CD4-positive, CD25-positive, alpha-beta regulatory T cell (primary cell): ENCODE measurements at regions not wholly inside any gene's neighbourhood (a gene's known extent, or its start where the extent isn't known, plus 50 kb on each side); places are given as distances from the start of the nearest gene placed in this dataset.
"Not testable (repeated sequence)": the region's sequence is repeated elsewhere in the genome, so short reads cannot be mapped to it uniquely, and the experiment has no call there.

Experiments used
- ATAC-seq, 2 donors: fragments of 150-1000 bp; cut with Tn5 transposase; one replicate each; pipeline ENCODE4 v1.10.0; 2021; ENCODE audit warnings: low read depth in 2 of 2, moderate number of reproducible peaks in 2 of 2, moderate library complexity in 1 of 2
- DNase-seq, 3 donors: peaks; one replicate each; pipeline versions ENCODE4 v3.0.0 to v3.0.0-alpha.2; 2012 to 2022; ENCODE audit warnings: mixed read lengths in 1 of 3
- H3K27ac ChIP-seq: one replicate; pipeline ENCODE4 v1.7.0; 2013; ENCODE audit warnings: mild to moderate bottlenecking, low read length; ENCODE audit not compliant: insufficient read depth, poor library complexity, severe bottlenecking
- H3K27me3 ChIP-seq: one replicate; pipeline ENCODE4 v1.7.0; 2013; ENCODE audit warnings: low read length; ENCODE audit not compliant: control insufficient read depth, insufficient read depth
- H3K36me3 ChIP-seq: one replicate; pipeline ENCODE4 v1.7.0; 2013; ENCODE audit warnings: mild to moderate bottlenecking, low read length, moderate library complexity; ENCODE audit not compliant: control insufficient read depth, insufficient read depth
- H3K4me1 ChIP-seq: 2 replicates; pipeline ENCODE4 v1.7.0; 2013; ENCODE audit warnings: mild to moderate bottlenecking, low read length; ENCODE audit not compliant: insufficient read depth, control insufficient read depth, poor library complexity, severe bottlenecking
- H3K4me3 ChIP-seq: one replicate; pipeline ENCODE4 v1.7.0; 2013; ENCODE audit warnings: low read depth, mild to moderate bottlenecking, low read length, moderate library complexity
- H3K9me3 ChIP-seq, 2 experiments: 1 replicate in 1 of 2; 2 replicates in 1 of 2; pipeline ENCODE4 v1.7.0; 2013; ENCODE audit warnings: low read length in 2 of 2, mild to moderate bottlenecking in 1 of 2, moderate library complexity in 1 of 2; ENCODE audit not compliant: control insufficient read depth in 2 of 2
- H3K27ac Mint-ChIP-seq, 3 donors: one replicate each; pipeline ENCODE4 v1.8.0; 2020 to 2022; ENCODE audit warnings: mild to moderate bottlenecking in 3 of 3, mixed read lengths in 3 of 3, moderate library complexity in 2 of 3
- H3K27me3 Mint-ChIP-seq: one replicate; pipeline ENCODE4 v1.8.0; 2022; ENCODE audit warnings: mild to moderate bottlenecking, mixed read lengths
- H3K36me3 Mint-ChIP-seq: one replicate; pipeline ENCODE4 v1.8.0; 2020; ENCODE audit warnings: mixed read lengths
- H3K4me1 Mint-ChIP-seq, 4 donors: one replicate each; pipeline ENCODE4 v1.8.0; 2020 to 2022; ENCODE audit warnings: mixed read lengths in 4 of 4, mild to moderate bottlenecking in 1 of 4
- H3K4me3 Mint-ChIP-seq, 4 donors: one replicate each; pipeline ENCODE4 v1.8.0; 2020 to 2022; ENCODE audit warnings: mild to moderate bottlenecking in 4 of 4, mixed read lengths in 4 of 4, moderate library complexity in 3 of 4
- H3K9me3 Mint-ChIP-seq, 7 donors: one replicate each; pipeline ENCODE4 v1.8.0; 2020 to 2022; ENCODE audit warnings: mixed read lengths in 7 of 7, mild to moderate bottlenecking in 3 of 7, moderate library complexity in 2 of 7

DNA sequence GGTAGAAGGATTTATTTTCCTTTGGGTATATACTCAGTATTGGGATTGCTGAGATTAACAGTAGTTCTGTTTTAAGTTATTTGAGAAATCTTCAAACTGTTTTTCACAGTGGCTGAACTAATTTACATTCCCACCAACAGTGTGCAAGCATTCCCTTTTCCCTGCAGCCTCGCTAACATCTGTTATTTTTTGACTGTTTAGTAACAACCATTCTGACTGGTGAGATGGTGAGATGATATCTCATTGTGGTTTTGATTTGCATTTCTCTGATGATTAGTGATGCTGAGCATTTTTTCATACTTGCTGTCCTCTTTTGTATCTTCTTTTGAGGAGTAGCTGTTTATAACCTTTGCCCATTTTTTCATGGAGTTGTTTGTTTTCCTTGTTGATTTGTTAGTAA, 457.8 kb downstream of the TRAM1L1 start:
- DNase-seq: no peak
- no peak overlapping the region for H3K4me3 ChIP-seq
- H3K9me3 ChIP-seq: no peaks in the 10 kb centered on the region
- H3K27me3 Mint-ChIP-seq: no peaks in the 10 kb centered on the region
- no peaks in the 10 kb centered on the region for H3K4me1 Mint-ChIP-seq
- no peaks in the 10 kb centered on the region for H3K36me3 ChIP-seq
- H3K27me3 ChIP-seq: no peaks in the 10 kb centered on the region
- no peak overlapping the region for H3K27ac ChIP-seq
- H3K4me1 ChIP-seq: no peaks in the 10 kb centered on the region
- H3K27ac Mint-ChIP-seq: no peak overlapping the region
- H3K4me3 Mint-ChIP-seq: no peak overlapping the region
- ATAC-seq: no peak
- H3K36me3 Mint-ChIP-seq: no peaks in the 10 kb centered on the region
- peaks cover 0 to 5% (median 2%) of the 10 kb centered on the region in 7 donors for H3K9me3 Mint-ChIP-seq

DNA sequence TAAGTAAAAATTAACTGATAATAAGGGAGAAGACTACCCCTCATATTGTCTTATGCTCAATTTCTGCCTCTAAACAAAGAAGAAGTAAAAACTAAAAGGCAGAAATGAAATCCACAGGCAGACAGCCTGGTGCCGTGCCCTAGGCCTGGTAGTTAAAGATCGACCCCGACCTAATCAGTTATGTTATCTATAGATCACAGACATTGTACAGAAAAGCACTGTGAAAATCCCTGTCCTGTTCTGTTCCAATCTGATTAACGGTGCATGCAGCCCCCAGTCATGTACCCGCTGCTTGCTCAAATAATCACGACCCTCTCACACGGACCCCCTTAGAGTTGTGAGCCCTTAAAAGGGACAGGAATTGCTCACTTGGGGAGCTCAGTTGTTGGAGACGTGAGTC, 465.9 kb downstream of the TRAM1L1 start:
- H3K27ac ChIP-seq, H3K4me3 Mint-ChIP-seq, H3K4me3 ChIP-seq, H3K36me3 Mint-ChIP-seq, H3K4me1 Mint-ChIP-seq, H3K9me3 Mint-ChIP-seq, H3K4me1 ChIP-seq, H3K27me3 Mint-ChIP-seq, H3K36me3 ChIP-seq, DNase-seq, ATAC-seq, H3K27me3 ChIP-seq, H3K27ac Mint-ChIP-seq, H3K9me3 ChIP-seq: not testable (repeated sequence)

DNA sequence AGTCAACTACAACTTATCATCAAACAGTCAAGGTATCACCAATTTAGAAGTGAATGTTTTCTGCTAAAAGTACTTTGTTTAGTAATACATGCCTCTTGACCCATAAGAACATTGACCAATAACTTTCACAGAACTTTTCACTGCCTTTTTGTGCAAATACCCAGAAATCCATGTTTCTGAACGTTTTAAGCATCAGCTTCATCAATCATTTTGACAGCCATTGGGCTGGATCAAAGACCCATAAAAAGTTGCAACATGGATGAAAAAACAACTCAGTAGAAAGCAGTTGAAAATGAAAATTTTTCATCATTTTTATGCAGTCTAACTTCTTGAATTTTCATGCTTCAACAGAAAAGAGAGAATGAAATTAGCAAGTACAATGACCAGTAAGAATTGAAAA, 466.7 kb downstream of the TRAM1L1 start:
- Histone ChIP-seq H3K27me3 (no peaks in the 10 kb centered on the region), H3K36me3 (no peaks in the 10 kb centered on the region), H3K4me3 (no peak overlapping the region), H3K27ac (no peak overlapping the region), H3K9me3 (no peaks in the 10 kb centered on the region), H3K4me1 (no peaks in the 10 kb centered on the region)
- H3K9me3 Mint-ChIP-seq: peaks cover 0 to 3% (median 2%) of the 10 kb centered on the region in 7 donors
- no peaks in the 10 kb centered on the region for H3K27me3 Mint-ChIP-seq
- no peaks in the 10 kb centered on the region for H3K4me1 Mint-ChIP-seq
- no peaks in the 10 kb centered on the region for H3K36me3 Mint-ChIP-seq
- no peak overlapping the region for H3K27ac Mint-ChIP-seq
- no peak for ATAC-seq
- no peak overlapping the region for H3K4me3 Mint-ChIP-seq
- DNase-seq: no peak

DNA sequence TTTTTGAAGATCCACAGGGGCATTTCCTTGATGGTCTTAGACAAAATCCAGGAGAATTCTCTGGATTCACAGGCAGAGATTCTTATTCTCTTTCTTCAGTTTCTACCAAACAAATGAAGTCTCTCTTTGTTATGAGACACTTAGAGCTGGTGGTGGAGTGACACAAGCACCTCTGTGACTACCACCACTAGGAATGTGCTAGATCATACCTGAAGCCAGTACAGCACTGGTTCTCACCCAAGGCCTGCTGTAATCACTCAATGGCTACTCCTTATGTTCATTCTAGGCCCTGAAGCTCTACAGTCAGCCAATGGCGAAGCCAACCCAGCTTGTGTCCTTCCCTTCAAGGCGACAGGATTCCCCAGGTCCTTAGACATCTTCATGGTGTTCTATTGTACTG, 482.3 kb downstream of the TRAM1L1 start:
- DNase-seq (no peak), ATAC-seq (no peak)
- no peaks in the 10 kb centered on the region for H3K4me1 ChIP-seq
- Mint-ChIP-seq H3K4me1 (no peaks in the 10 kb centered on the region), H3K27me3 (no peaks in the 10 kb centered on the region), H3K4me3 (no peak overlapping the region), H3K27ac (no peak overlapping the region), H3K36me3 (no peaks in the 10 kb centered on the region), H3K9me3 (peaks cover 0 to 8% (median 3%) of the 10 kb centered on the region in 7 donors)
- no peaks in the 10 kb centered on the region for H3K36me3 ChIP-seq
- H3K27me3 ChIP-seq: no peaks in the 10 kb centered on the region
- no peak overlapping the region for H3K4me3 ChIP-seq
- no peak overlapping the region for H3K27ac ChIP-seq
- peaks cover 4 to 5% of the 10 kb centered on the region in 2 experiments for H3K9me3 ChIP-seq

DNA sequence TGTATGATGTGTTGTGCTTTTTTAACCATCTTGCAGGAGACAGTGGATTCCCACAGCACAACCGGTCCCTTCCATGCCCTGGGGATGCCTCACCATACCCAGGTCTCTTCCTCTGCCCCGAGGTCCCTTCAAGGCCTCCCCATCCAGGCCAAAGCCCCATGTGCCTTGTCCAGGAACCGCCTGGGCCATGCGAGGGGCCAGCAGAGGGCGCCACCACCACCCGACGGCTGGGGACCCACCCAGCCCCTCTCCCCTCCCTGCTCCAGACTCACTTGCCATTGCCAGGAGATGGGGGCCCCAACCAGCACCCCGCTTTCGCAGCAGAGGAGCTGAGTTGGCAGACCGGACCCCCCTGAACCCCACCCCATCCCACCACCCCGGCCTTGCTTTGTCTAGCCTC, 485.5 kb downstream of the TRAM1L1 start:
- Histone ChIP-seq H3K36me3 (no peaks in the 10 kb centered on the region), H3K27me3 (no peaks in the 10 kb centered on the region), H3K4me3 (no peak overlapping the region), H3K4me1 (no peaks in the 10 kb centered on the region), H3K27ac (no peak overlapping the region), H3K9me3 (peaks cover 4% of the 10 kb centered on the region in 2 experiments)
- H3K36me3 Mint-ChIP-seq: no peaks in the 10 kb centered on the region
- H3K27ac Mint-ChIP-seq: no peak overlapping the region
- no peaks in the 10 kb centered on the region for H3K4me1 Mint-ChIP-seq
- no peak overlapping the region for H3K4me3 Mint-ChIP-seq
- no peaks in the 10 kb centered on the region for H3K27me3 Mint-ChIP-seq
- no peak for ATAC-seq
- no peak for DNase-seq
- peaks cover 0 to 8% (median 4%) of the 10 kb centered on the region in 7 donors for H3K9me3 Mint-ChIP-seq

DNA sequence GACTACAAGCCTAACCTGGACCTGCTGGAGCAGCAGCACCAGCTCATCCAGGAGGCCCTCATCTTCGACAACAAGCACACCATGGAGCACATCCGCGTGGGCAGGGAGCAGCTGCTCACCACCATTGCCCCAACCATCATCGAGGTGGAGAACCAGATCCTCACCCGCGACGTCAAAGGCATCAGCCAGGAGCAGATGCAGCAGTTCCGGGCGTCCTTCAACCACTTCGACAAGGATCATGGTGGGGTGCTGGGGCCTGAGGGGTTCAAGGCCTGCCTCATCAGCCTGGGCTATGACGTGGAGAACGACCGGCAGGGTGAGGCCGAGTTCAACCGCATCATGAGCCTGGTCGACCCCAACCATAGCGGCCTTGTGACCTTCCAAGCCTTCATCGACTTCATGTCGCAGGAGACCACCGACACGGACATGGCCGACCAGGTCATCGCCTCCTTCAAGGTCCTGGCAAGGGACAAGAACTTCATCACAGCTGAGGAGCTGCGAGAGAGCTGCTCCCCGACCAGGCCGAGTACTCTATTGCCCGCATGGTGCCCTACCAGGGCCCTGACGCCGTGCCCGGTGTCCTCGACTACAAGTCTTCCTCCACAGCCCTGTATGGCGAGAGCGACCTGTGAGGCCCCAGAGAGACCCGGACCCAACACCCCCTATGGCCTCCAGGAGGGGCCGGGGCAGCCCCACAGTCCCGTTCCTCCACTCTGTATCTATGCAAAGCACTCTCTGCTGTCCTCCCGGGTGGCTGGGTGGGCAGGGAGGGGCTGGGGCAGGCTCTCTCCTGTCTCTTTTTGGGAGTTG, 486.2 kb downstream of the TRAM1L1 start:
- peaks cover 0 to 5% (median 0%) of the 10 kb centered on the region in 7 donors for H3K9me3 Mint-ChIP-seq
- Histone ChIP-seq H3K27me3 (no peaks in the 10 kb centered on the region), H3K27ac (no peak overlapping the region), H3K36me3 (no peaks in the 10 kb centered on the region), H3K9me3 (peaks cover 3 to 4% of the 10 kb centered on the region in 2 experiments), H3K4me3 (no peak overlapping the region), H3K4me1 (no peaks in the 10 kb centered on the region)
- H3K4me3 Mint-ChIP-seq: no peak overlapping the region
- no peak for ATAC-seq
- H3K4me1 Mint-ChIP-seq: no peaks in the 10 kb centered on the region
- no peak for DNase-seq
- peak overlapping the region in 1 of 3 donors; percentile 50 for H3K27ac Mint-ChIP-seq
- H3K27me3 Mint-ChIP-seq: no peaks in the 10 kb centered on the region
- H3K36me3 Mint-ChIP-seq: no peaks in the 10 kb centered on the region

DNA sequence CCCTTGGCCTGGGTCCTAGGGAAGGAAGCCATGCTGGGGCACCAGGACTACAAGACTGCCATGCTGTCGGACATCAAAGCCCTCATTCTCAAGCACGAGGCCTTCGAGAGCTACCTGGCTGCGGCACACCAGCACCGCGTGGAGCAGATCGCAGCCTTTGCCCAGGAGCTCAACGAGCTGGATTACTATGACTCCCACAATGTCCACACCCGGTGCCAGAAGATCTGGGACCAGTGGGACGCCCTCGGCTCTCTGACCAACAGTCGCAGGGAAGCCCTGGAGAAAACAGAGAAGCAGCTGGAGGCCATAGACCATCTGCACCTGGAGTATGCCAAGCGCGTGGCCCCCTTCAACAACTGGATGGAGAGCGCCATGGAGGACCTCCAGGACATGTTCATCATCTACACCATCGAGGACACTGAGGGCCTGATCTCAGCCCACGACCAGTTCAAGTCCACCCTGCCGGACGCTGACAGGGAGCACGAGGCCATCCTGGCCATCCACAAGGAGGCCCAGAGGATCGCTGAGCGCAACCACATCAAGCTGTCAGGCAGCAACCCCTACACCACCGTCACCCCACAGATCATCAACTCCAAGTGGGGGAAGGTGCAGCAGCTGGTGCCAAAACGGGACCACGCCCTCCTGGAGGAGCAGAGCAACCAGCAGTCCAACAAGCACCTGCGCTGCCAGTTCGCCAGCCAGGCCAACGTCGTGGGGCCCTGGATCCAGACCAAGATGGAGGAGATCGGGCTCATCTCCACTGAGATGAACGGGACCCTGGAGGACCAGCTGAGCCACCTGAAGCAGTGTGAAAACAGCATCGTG, 487.0 kb downstream of the TRAM1L1 start:
- Mint-ChIP-seq H3K36me3 (no peaks in the 10 kb centered on the region), H3K4me1 (no peaks in the 10 kb centered on the region), H3K27ac (peak overlapping the region in 1 of 3 donors; percentile 50), H3K4me3 (no peak overlapping the region), H3K9me3 (peaks cover 0 to 9% (median 2%) of the 10 kb centered on the region in 7 donors), H3K27me3 (no peaks in the 10 kb centered on the region)
- DNase-seq (no peak), ATAC-seq (no peak)
- Histone ChIP-seq H3K27ac (no peak overlapping the region), H3K9me3 (peaks cover 3 to 4% of the 10 kb centered on the region in 2 experiments), H3K4me3 (no peak overlapping the region), H3K36me3 (no peaks in the 10 kb centered on the region), H3K4me1 (no peaks in the 10 kb centered on the region), H3K27me3 (no peaks in the 10 kb centered on the region)
